ENCODE measurements at regions not wholly inside any gene's neighbourhood (a gene's known extent, or its start where the extent isn't known, plus 50 kb on each side); places are given as distances from the start of the nearest gene placed in this dataset.

- no peak for FAIRE-seq
These were observed 629.7 kb upstream of the FZD8 start for GRCh38 chr10:36271627-36272340.

- no peak for FAIRE-seq
These were observed 627.1 kb upstream of the FZD8 start for GRCh38 chr10:36269222-36269621.

DNA sequence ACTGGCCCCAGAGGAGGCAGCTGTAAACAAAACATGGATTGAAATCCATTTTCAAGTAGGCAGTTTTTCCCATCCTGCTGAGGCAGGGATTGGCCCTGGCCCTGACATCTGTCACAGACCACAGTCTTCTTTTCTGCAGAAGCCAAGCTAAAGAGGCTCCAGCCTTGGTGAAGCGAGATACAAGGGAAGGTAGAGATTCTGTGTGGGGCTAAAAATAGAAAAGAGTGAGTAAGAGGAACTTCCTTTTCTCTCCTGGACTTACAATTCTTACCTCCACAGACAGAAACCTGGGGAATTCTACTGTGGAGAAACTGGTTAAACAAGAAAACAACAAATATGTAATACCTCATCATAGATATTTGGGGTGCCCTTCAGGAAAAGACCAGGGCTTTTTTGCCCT lies 624.8 kb upstream of the FZD8 start:
- no peak for FAIRE-seq

DNA sequence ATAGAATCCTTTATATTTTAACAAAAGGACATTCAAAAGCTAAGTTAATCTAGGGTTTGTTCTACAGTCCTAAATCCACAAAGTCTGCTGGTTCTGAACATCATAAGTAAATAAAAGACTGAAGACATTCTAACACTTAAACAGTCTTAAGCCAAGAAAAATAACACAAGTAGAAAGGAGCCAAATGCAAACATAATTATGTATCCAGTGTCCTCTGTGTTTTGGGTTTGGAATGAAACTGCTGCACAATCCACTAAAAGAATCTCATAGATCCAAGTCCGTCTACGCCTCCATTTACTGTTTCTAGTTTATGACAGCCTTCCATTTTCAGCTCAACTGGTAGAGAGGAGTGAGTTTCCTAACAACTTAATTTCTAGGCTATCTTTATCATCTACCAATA lies 623.6 kb upstream of the FZD8 start:
- FAIRE-seq: no peak

DNA sequence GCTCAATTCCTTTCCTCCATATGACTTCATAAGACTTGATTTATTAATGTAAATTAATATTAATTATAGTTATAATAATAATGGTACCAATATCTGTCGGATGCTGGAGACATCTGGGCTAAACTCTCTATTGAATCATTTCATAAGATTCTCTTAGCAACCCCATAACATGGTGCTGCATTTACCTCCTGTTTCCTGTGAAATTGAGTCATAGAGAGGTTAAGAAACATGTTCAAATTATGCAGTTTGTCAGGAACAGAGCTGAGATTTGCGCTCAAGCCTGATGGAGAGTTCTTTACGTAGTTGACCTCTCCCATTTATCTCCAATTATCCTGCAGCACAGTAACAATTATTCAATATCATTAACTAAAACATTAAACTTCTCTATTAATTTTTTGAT lies 621.8 kb upstream of the FZD8 start:
- FAIRE-seq: no peak

- no peak for FAIRE-seq
These were observed 614.9 kb upstream of the FZD8 start for GRCh38 chr10:36256948-36257356.

- FAIRE-seq: no peak
These were observed 614.1 kb upstream of the FZD8 start for GRCh38 chr10:36256166-36256565.

DNA sequence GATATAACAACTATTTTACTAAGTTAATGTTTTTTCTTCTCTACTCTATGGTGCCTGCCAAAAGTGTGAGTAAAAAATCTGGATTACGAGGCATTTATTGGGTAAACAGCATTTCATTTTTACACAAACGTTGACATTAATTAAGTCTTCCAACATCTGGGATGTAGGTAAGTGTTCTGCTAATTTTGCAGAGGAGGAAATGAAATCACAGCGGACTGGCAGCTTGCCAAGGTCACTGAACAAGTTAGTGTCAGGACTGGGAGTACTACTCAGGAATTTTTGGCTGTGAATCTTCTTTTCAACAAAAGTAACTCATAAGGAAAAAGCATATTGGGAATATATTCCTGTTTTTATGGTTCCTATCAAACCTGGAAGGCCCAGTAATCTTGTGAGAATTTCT lies 612.1 kb upstream of the FZD8 start:
- FAIRE-seq: no peak

- FAIRE-seq: no peak
These were observed 611.6 kb upstream of the FZD8 start for GRCh38 chr10:36253731-36254130.

- FAIRE-seq: no peak
These were observed 609.0 kb upstream of the FZD8 start for GRCh38 chr10:36251068-36251467.

DNA sequence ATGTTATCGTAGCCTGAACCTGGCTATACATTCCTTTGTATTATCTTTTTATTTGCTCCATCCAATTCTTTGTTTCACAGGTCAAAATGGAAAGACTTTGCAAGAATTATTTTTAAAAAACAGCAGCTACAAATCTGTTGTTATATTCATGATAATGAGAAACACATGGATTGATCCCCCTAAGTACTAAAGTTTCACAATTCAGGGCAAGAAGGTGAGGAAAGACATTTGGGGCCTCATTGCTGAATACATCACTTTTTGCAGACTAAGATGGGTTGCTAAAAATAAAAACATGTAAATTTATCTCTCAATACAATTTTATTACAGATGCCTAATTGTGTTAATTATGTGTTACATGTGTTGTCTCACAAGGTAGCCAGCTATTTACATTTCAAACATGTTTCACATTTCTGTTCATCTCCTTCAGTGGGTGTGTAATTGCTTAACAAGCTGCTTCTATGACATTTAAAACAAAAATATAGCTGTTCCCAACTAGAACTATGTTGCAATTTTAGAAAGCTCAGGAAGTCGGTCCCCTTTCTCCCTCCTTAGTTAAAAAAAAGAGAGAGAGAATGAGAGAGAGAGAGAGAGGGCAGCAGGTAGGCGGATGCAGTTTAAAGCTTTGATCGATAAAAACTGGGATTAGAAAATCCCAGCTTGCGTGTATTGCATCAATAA lies 606.3 kb upstream of the FZD8 start:
- FAIRE-seq: no peak

DNA sequence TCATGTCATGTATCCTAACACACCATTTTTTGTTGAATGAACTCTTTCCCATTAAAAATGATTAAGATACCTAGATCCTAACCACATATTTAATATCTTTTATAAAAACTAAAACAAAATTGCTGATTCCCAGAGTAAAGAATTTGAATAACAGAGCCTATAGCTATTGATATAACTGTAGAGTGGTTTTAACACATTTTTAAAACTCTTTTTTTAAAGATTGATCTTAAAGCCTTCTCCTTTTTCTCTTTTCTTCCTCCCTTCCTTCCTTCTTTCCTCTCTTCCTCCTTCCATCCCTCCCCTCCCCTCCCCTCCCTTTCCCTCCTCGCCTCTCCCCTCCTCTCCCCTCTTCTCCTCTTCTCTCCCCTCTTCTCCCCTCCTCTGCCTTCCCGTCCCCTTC lies 605.4 kb upstream of the FZD8 start:
- FAIRE-seq: no peak

- FAIRE-seq: no peak
These were observed 594.8 kb upstream of the FZD8 start for GRCh38 chr10:36236931-36237330.

GRCh38 chr10:36236341-36236740 lies 594.2 kb upstream of the FZD8 start:
- no peak for FAIRE-seq

DNA sequence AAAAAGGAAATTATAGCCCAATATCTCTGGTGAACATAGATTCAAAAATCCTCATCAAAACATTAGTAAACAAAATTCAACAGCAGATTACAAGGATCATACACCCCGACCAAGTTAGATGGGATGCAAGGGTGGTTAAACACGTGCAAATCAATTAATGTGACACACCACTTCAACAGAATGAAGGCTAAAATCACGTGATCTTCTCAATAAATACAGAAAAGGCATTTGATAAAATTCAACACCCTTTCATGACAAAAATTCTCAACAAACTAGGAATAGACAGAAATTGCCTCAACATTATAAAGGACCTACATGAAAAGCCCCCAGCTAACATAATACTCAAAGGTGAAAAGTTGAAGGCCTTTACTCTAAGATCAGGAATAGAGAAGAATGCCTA lies 590.8 kb upstream of the FZD8 start:
- FAIRE-seq: no peak

DNA sequence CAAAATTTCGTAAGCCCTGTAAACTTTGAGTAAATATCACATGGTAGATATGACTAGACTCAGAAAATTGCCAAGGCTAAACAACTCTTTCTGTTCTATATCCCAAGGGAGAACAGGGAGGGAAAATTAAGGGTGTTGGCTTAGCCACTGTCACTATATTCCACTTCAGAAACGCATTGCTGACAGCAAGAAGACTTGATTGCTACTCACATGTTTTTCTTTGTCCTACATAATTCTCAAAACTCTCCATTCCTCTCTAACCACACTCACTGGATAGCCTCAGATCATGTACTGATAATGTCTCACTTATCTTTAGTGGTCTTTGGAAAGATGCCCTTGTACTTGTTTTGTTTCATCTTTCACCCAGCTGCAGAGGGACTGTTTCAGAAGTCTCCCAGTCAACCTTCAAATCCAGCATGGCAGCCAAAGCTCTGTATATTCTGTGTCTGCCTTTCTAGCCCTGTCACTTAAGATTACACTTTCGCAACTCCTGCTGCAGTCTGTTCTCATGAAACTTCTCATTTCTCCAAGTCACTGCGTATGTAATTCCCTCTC lies 582.4 kb upstream of the FZD8 start:
- FAIRE-seq: no peak

GRCh38 chr10:36221101-36221500 lies 579.0 kb upstream of the FZD8 start:
- no peak for FAIRE-seq

GRCh38 chr10:36220151-36220550 lies 578.1 kb upstream of the FZD8 start:
- FAIRE-seq: no peak

DNA sequence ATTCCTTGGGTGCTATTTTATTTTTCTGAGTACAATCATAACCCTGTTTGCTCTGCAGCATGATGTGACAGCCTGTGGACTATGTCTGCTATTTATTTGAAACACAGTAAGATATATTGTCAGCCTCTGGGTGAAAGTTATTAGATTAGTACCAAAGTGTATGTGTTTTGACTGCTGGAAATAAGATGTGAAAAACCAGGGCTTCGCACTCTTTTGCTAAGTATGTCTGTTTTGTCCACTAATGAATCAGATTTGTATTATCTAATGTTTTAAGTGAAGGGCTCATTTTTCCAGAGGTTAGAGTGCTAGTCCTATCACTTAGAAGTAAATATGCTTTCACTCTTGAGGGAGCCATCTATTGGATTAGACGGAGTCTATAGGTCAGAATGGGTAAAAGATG lies 569.8 kb upstream of the FZD8 start:
- no peak for FAIRE-seq

DNA sequence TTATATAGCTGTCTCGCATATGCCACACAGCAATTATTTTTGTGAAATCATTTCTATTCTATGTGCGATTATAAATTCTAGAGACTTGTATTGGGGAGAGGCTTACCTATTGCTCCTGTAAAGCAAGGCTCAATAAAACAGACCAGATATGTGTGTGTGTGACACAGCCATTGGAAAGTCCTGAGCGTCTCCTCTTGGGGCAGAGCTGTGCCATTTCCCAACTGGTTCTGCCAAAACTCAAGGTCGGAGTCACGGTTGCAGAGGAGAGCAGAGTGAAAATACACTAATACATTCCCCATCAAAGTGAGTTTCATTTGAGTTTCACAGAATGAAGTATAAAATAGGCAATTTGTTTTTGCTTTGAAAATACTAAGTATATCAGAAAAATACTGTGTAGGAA lies 567.4 kb upstream of the FZD8 start:
- FAIRE-seq: no peak

GRCh38 chr10:36202881-36203280 lies 560.8 kb upstream of the FZD8 start:
- no peak for FAIRE-seq

DNA sequence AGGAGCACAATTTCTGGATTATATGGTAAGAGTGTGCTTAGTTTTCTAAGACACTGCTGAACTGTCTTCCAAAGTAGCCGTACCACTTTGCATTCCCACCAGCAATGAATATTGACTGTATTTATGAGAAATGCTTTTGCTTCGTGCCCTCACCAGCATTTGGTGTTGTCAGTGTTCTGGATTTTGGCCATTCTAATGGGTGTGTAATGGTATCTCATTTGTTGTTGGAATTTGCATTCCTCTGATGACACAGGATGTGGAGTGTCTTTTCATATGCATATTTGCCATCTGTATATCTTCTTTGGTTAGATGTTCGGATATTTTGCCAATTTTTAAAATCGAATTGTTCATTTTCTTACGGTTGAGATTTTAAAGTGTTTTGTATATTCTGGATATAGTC lies 558.5 kb upstream of the FZD8 start:
- no peak for FAIRE-seq

GRCh38 chr10:36198322-36198721 lies 556.2 kb upstream of the FZD8 start:
- FAIRE-seq: no peak

- no peak for FAIRE-seq
These were observed 553.3 kb upstream of the FZD8 start for GRCh38 chr10:36195364-36195763.

GRCh38 chr10:36194276-36194675 lies 552.2 kb upstream of the FZD8 start:
- FAIRE-seq: no peak
